Embryonic facial prominence (tissue), 1 donor: ENCODE measurements at regions not wholly inside any gene's neighbourhood (a gene's known extent, or its start where the extent isn't known, plus 50 kb on each side); places are given as distances from the start of the nearest gene placed in this dataset.
"Not testable (repeated sequence)": the region's sequence is repeated elsewhere in the genome, so short reads cannot be mapped to it uniquely, and the experiment has no call there.

Source experiments
- DNase-seq: peaks from one replicate; pipeline ENCODE4 v3.0.0-alpha.2; 2016; ENCODE audit errors: extremely low spot score

DNA sequence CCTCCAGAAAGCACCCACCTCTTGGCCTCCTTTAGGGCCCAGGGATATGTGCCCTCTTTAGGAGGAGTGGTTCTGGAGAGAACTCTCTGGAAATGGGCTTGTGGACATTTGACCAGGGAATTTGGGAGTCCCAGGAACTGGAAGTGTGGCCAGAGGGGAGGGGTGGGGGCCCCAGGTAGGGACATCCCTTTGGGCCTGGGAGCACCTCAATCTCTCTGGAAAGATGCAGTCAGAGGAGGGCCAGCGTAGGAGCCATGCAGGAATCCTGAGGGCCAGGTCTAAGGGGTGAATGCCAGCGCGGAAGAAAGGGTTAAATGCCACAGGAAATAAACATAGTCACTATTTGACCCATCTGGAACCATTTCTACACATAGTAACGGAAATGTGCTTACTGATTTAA lies 50.3 kb upstream of the ITGA11 start:
- no peak for DNase-seq

GRCh38 chr15:68483165-68483564 lies 51.2 kb upstream of the ITGA11 start:
- no peak for DNase-seq

- DNase-seq, result no peak
Observed at GRCh38 chr15:68484220-68484619, 52.3 kb upstream of the ITGA11 start.

DNA sequence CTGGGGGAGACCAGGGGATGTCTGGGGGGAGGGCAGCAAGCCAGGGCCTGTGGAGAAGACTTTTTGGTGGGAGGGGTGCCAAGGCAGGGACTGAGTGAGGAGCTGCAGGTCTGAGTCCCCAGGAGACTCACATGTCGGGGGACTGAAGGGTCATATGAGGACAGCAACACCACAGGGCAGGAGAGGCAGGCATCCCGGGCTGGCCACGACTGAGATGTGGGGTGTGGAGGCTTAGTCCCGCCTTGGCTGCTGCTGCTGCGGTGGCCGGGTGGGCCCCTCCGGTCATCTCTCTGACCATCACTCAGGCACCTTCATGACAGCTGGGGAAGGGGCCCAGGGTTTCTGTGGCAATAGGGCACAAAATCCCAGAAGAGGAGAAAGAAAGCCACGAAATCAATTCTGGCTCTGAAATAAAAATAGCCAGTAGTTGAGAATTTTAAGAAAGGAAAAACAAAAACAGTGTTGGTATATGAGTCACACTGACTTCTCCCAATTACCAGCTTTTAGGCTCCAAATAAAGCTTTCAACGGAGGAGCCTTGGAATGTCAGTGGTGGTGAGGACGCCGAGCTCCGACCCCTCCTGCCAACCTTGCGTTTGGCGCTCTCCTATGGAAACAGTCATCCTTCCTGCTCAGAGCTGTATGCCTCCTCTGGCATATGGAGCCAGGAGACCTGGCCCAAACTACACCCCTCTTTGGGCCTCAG lies 52.9 kb upstream of the ITGA11 start:
- DNase-seq, result no peak

- DNase-seq, result no peak
Observed at GRCh38 chr15:68485721-68486360, 53.9 kb upstream of the ITGA11 start.

GRCh38 chr15:68487087-68487843 lies 55.3 kb upstream of the ITGA11 start:
- DNase-seq, result no peak

DNA sequence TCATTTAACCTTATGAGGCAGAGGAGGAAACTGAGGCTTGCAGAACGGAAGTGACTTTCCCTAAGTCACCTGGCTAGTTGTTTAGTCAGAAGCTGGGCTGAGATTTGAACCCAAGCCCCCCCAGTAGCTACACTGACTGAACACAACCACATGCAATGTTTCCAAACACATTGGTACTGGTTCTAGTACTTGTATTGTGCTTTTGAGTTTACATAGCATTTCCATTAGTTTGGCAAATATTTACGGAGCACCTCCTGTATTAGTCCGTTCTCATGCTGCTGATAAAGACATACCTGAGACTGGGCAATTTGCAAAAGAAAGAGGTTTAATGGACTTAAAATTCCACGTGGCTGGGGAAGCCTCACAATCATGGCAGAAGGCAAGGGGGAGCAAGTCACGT lies 56.3 kb upstream of the ITGA11 start:
- no peak for DNase-seq

- DNase-seq, result no peak
Observed at GRCh38 chr15:68488966-68489365, 57.0 kb upstream of the ITGA11 start.

DNA sequence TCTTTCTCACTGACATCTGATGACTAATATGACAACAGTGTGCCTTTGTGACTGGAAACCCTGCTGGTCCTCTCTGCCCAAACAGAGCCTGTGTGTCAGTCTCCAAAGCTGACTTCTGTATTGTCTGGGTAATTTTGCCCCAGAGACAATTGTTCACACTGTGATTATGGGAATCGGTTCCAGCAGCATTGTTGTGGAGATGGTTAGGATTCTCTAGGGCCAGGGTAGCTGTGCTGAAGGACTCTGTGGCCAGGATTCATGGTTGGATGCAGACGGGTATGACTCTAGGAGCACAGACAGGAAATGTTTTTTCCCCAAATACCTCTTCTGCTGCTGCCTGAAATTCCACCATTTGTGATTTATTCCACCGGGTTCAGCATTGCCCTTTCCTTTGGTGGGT lies 57.5 kb upstream of the ITGA11 start:
- DNase-seq, result no peak

DNA sequence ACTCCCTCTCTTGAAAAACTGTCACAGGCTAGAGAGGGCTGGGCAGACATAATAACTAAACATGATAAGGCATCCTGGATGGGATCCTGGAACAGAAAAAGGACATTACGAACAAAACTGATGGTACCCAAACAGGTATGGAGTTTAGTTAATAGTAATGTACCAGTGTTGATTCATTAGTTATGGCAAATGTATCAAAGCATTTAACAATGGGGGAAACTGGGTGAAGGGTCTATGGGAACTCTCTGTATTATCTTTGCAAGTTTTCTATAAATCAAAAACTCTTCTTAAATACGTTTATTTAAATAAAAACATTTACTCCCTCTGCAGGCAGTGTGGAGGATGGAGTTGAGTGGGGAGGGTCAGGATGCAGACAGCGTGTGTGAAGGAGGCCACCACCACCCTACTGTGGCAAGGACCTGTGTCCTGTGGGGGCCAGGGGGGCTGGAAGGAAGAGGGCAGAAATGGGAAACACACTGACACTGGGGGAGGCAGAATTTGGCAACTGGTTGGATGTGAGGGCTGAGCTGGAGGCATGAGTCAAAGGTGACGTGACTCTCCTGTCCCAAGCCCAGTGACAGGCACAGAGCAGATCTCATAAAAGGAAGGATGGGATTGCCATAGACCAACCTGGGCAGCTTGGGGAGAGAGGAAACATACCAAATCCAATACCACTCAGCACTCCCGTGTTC lies 59.6 kb upstream of the ITGA11 start:
- DNase-seq, result no peak

DNA sequence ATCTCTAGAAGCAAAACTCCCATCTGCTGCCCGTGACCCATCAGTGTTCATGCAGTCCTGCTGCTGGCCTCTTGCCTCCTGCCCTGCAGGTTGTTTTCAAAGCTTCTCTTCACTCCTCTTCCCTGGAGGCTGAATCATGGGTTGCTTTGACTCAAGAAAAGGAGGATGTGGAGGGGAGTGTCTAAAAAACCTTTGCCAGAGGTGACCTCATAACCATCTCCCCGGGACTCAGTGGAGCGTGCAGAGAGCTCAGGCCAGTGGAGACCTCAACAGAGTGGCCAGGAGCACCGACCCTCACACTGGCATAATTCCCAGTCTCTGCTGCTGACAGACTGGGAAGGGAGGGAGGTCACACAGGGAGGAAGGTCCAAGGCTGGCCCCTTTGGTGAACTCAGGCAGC lies 60.9 kb upstream of the ITGA11 start:
- DNase-seq, result no peak

DNA sequence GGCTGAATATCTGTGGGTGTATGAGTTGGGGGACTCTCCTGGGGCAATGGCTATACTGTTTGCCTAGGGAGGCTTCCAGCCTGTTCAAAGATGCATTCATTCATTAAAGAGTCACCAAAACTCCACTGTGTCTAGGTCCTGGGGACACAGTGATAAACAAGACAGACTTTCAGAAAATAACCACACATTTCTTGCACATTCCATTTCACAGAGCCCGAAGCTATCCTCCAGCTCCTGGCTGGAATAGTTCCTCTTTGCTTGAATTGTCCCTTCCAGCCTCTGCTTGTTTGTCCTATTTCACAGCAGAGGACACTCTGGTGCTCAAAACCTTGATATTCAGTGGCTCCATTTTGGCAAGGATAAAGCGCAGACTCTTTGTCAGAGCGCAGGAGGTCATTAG lies 61.7 kb upstream of the ITGA11 start:
- DNase-seq, result no peak

- no peak for DNase-seq
Observed at GRCh38 chr15:68494573-68495110, 62.7 kb upstream of the ITGA11 start.

DNA sequence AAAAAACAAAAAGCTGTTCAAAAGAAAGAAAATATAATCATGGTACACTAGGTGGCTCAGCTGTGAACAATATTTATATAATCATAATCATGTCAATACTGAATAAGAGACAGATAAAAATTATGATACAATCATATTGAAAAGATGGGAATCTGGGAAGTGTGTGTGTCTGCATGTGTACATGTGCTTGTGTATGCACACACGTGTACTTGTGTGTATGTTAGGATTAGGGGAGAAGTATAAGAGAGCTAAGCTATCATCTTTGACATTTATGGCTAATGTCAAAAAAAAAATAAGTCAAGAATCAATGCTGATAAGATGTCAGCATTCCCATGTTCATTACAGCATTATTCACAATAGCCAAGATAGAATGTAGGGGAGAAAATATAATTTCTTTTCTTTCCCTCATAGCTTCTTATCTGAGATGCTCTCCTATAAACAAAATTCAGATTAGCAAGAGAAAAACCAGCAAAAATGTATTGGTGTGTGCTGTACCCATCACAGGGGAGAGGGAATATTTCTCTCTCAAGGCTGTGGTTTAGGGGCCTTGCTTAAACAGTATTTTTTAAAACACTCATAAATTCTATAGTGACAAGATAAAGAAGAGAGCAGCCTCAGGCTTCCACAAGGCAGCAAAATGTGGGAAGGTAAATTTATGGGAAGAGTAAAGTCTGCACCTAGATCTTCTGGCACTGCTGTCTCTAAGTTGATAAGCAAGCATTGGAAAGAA lies 63.4 kb upstream of the ITGA11 start:
- no peak for DNase-seq

DNA sequence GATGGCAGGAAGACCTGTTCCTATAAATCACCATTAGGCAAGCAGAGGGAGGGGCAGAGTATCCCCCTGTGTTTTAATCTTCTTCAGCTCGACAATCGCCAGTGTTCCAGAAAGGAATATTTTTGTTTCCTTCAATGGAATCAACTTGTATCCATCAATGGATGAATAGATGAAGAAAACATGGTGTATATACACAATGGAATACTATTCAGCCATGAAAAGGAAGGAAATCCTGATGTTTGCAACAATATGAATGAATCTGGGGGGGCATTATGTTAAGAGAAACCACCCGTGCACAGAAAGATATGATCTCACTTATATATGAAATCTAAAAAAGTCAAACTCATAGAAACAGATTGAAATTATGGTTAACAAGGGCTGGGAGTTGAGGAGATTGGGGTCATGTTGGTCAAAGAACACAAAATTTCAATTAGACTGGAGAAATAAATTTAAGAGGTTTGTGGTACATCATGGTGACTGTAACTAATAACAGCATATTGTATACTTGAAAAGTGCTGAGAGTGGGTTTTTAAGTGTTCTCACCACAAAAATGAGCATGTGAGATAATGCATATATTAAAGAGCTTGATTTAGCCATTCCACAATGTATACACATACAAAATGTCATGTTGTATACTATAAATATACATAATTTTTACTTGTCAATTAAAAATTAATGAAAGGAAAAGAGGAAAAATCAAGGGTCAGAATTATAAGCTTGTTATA lies 64.2 kb upstream of the ITGA11 start:
- no peak for DNase-seq

GRCh38 chr15:68496751-68497150 lies 64.8 kb upstream of the ITGA11 start:
- DNase-seq, result not testable (repeated sequence)

DNA sequence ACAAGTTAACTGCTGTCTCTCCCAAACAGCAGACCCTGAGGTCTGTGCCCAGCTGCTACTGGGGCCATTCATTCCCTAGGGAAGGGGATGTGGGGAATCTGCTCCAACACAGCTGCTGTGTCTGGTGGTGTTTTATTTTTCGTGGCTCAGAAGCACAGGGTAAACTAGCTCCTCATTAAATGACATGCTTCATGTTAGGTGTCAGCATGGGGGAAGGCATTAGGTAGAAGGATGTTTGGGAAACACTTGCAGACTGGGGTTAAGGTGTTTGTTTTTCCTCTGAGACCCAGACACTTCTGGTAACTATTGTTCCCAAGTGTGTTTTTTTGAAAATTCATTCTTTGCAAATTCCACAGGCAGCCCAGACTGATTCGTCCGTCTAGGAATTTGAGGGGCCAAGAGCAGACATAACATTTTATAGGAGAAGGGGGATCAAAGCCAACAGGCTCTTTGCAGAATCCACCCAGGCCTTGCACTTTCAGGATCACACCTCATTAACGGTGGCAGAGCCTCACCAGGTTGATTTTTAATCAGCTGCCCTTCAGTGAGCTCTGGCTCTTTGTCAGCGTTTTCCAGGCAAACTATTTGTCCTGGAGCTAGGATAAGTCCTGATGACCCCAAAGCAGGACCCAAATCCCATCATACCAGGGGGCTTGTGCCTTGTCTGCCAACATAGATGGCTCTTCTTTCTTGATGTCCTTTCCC lies 65.4 kb upstream of the ITGA11 start:
- DNase-seq, result no peak

- DNase-seq, result no peak
Observed at GRCh38 chr15:68498076-68498475, 66.1 kb upstream of the ITGA11 start.

GRCh38 chr15:68499620-68500312 lies 67.8 kb upstream of the ITGA11 start:
- DNase-seq, result no peak
